NCI-H1694 (cell line): ENCODE measurements at regions not wholly inside any gene's neighbourhood (a gene's known extent, or its start where the extent isn't known, plus 50 kb on each side); places are given as distances from the start of the nearest gene placed in this dataset.

ENCODE experiments used
- DNase-seq: peaks from one replicate; lab custom pipeline; 2025; lab: John Stamatoyannopoulos, UW

GRCh38 chr12:97177481-97177880 lies 270.4 kb downstream of the NEDD1 start:
- no peak for DNase-seq

GRCh38 chr12:97181571-97182265 lies 274.7 kb downstream of the NEDD1 start:
- DNase-seq = no peak

GRCh38 chr12:97182769-97183168 lies 275.7 kb downstream of the NEDD1 start:
- DNase-seq = no peak

GRCh38 chr12:97184127-97184773 lies 277.2 kb downstream of the NEDD1 start:
- no peak for DNase-seq

- no peak for DNase-seq
Measured at GRCh38 chr12:97185567-97185966, 277.0 kb upstream of the RMST start.

- no peak for DNase-seq
Measured at GRCh38 chr12:97194546-97194945, 268.1 kb upstream of the RMST start.

GRCh38 chr12:97200181-97200580 lies 262.4 kb upstream of the RMST start:
- no peak for DNase-seq

- DNase-seq = no peak
Measured at GRCh38 chr12:97203408-97203807, 259.2 kb upstream of the RMST start.

- no peak for DNase-seq
Measured at GRCh38 chr12:97209997-97210396, 252.6 kb upstream of the RMST start.

GRCh38 chr12:97211416-97211930 lies 251.1 kb upstream of the RMST start:
- no peak for DNase-seq

- DNase-seq = no peak
Measured at GRCh38 chr12:97216848-97217247, 245.8 kb upstream of the RMST start.

GRCh38 chr12:97222391-97222790 lies 240.2 kb upstream of the RMST start:
- DNase-seq = no peak

- DNase-seq = no peak
Measured at GRCh38 chr12:97223419-97223818, 239.2 kb upstream of the RMST start.

GRCh38 chr12:97229004-97229403 lies 233.6 kb upstream of the RMST start:
- DNase-seq = no peak

GRCh38 chr12:97235102-97235501 lies 227.5 kb upstream of the RMST start:
- DNase-seq = no peak

GRCh38 chr12:97246368-97246767 lies 216.2 kb upstream of the RMST start:
- no peak for DNase-seq

GRCh38 chr12:97250483-97250882 lies 212.1 kb upstream of the RMST start:
- DNase-seq = no peak

- DNase-seq = peak; percentile 45
Measured at GRCh38 chr12:97257726-97258125, 204.9 kb upstream of the RMST start.

- no peak for DNase-seq
Measured at GRCh38 chr12:97259098-97259497, 203.5 kb upstream of the RMST start.

- no peak for DNase-seq
Measured at GRCh38 chr12:97260786-97261185, 201.8 kb upstream of the RMST start.

GRCh38 chr12:97267166-97267565 lies 195.4 kb upstream of the RMST start:
- DNase-seq = no peak

- no peak for DNase-seq
Measured at GRCh38 chr12:97267594-97268202, 194.9 kb upstream of the RMST start.

- no peak for DNase-seq
Measured at GRCh38 chr12:97272471-97272870, 190.1 kb upstream of the RMST start.
